RWPE2 (cell line): ENCODE measurements at regions not wholly inside any gene's neighbourhood (a gene's known extent, or its start where the extent isn't known, plus 50 kb on each side); places are given as distances from the start of the nearest gene placed in this dataset.

ENCODE experiments used
- ATAC-seq: fragments of 200-7000 bp; cut with Tn5 transposase; 3 replicates; pipeline ENCODE4 v1.9.1; 2021; ENCODE audit warnings: low read depth
- DNase-seq: peaks from one replicate; pipeline ENCODE4 v3.0.0-alpha.2; 2020; ENCODE audit warnings: low spot score
- H3K27ac ChIP-seq: fragments of 450-650 bp; 2 replicates; pipeline ENCODE4 v1.5.1; 2017; ENCODE audit warnings: mild to moderate bottlenecking; ENCODE audit not compliant: poor library complexity, severe bottlenecking
- H3K27me3 ChIP-seq: fragments of 250-450 bp; sonication (Bioruptor Pico); 2 replicates; pipeline ENCODE4 v1.5.1; 2021; ENCODE audit warnings: mild to moderate bottlenecking, moderate library complexity; ENCODE audit not compliant: insufficient read depth, poor library complexity, severe bottlenecking
- H3K36me3 ChIP-seq: fragments of 250-450 bp; sonication (Bioruptor Pico); 2 replicates; pipeline ENCODE4 v1.5.1; 2020; ENCODE audit warnings: low read depth, mild to moderate bottlenecking, moderate library complexity
- H3K4me1 ChIP-seq: fragments of 250-450 bp; sonication (Bioruptor Pico); 2 replicates; pipeline ENCODE4 v1.5.1; 2021; ENCODE audit warnings: mild to moderate bottlenecking, moderate library complexity; ENCODE audit not compliant: insufficient read depth, poor library complexity, severe bottlenecking
- H3K4me3 ChIP-seq: fragments of 250-450 bp; sonication (Bioruptor Pico); 2 replicates; pipeline ENCODE4 v1.5.1; 2021; ENCODE audit warnings: mild to moderate bottlenecking, moderate library complexity; ENCODE audit not compliant: severe bottlenecking
- H3K9me3 ChIP-seq: fragments of 250-450 bp; sonication (Bioruptor Pico); 2 replicates; pipeline ENCODE4 v1.5.1; 2021; ENCODE audit warnings: mild to moderate bottlenecking, moderate library complexity; ENCODE audit not compliant: severe bottlenecking
- CTCF ChIP-seq: fragments of 450-650 bp; IDR thresholded peaks from one replicate; pipeline ENCODE4 v1.5.1; 2017; ENCODE audit warnings: mild to moderate bottlenecking, moderate library complexity; ENCODE audit not compliant: poor library complexity, severe bottlenecking

- no peak for TF ChIP-seq CTCF
- Histone ChIP-seq H3K4me1 (no peaks in the 10 kb centered on the region), H3K4me3 (no peak overlapping the region), H3K27ac (no peak overlapping the region), H3K9me3 (no peaks in the 10 kb centered on the region), H3K36me3 (no peaks in the 10 kb centered on the region), H3K27me3 (no peaks in the 10 kb centered on the region)
- no peak for DNase-seq
- ATAC-seq, result no peak
Observed at GRCh38 chr2:228871012-228871411, 400.1 kb downstream of the PID1 start.

GRCh38 chr2:228869636-228870264 lies 401.3 kb downstream of the PID1 start:
- H3K4me1 ChIP-seq, result no peaks in the 10 kb centered on the region
- no peak for DNase-seq
- H3K36me3 ChIP-seq, result no peaks in the 10 kb centered on the region
- no peaks in the 10 kb centered on the region for H3K27me3 ChIP-seq
- no peak overlapping the region for H3K4me3 ChIP-seq
- no peak overlapping the region for H3K27ac ChIP-seq
- H3K9me3 ChIP-seq, result no peaks in the 10 kb centered on the region
- no peak for ATAC-seq
- TF ChIP-seq CTCF, result no peak

GRCh38 chr2:228867406-228867805 lies 403.7 kb downstream of the PID1 start:
- TF ChIP-seq CTCF, result no peak
- H3K27me3 ChIP-seq, result no peaks in the 10 kb centered on the region
- ATAC-seq (no peak), DNase-seq (no peak)
- no peaks in the 10 kb centered on the region for H3K36me3 ChIP-seq
- no peak overlapping the region for H3K27ac ChIP-seq
- no peak overlapping the region for H3K4me3 ChIP-seq
- H3K9me3 ChIP-seq, result no peaks in the 10 kb centered on the region
- no peaks in the 10 kb centered on the region for H3K4me1 ChIP-seq

GRCh38 chr2:228866781-228867180 lies 404.3 kb downstream of the PID1 start:
- Histone ChIP-seq H3K27ac (no peak overlapping the region), H3K4me3 (no peak overlapping the region), H3K36me3 (no peaks in the 10 kb centered on the region), H3K4me1 (no peaks in the 10 kb centered on the region), H3K9me3 (no peaks in the 10 kb centered on the region), H3K27me3 (no peaks in the 10 kb centered on the region)
- ATAC-seq (no peak), DNase-seq (no peak)
- no peak for TF ChIP-seq CTCF

DNA sequence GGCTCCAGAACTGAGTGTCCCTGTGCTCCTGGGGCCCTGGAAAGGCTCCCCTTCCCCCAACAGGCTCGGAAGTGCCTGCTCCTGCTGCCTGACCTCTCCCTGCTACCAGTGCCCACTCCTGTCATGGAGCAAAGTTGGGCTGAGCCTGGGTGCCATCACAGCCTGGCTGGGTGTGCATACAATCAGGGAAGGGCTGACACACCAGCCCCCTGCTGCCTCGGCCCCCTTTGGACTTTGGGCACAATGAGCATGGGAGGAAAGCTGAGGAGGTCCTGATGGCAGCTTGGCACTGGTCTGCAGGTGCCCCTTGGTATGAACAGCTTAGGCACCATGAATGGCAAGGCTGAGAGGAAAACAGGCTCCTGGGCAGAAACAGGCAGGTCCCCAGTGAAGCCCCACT lies 405.0 kb downstream of the PID1 start:
- H3K27me3 ChIP-seq, result no peaks in the 10 kb centered on the region
- H3K9me3 ChIP-seq, result no peaks in the 10 kb centered on the region
- no peaks in the 10 kb centered on the region for H3K4me1 ChIP-seq
- no peak overlapping the region for H3K4me3 ChIP-seq
- DNase-seq (no peak), ATAC-seq (no peak)
- no peak overlapping the region for H3K27ac ChIP-seq
- H3K36me3 ChIP-seq, result no peaks in the 10 kb centered on the region
- no peak for TF ChIP-seq CTCF
